Astrocyte of the spinal cord (primary cell): ENCODE measurements at regions not wholly inside any gene's neighbourhood (a gene's known extent, or its start where the extent isn't known, plus 50 kb on each side); places are given as distances from the start of the nearest gene placed in this dataset.

Experiments
- DNase-seq: peaks from one replicate; pipeline ENCODE4 v3.0.0; 2011; ENCODE audit warnings: low read depth, low spot score
- H3K4me3 ChIP-seq: 2 replicates; pipeline ENCODE4 v1.5.1; 2011; ENCODE audit warnings: low read depth, mild to moderate bottlenecking, low read length, moderate library complexity
- in situ Hi-C: cut with HindIII; loops from 2 replicates; pipeline ENCODE4 v1.10.0; 2017; ENCODE audit warnings: low sequenced_read_pairs
- TF ChIP-seq, protein P1 (sequence below): IDR thresholded peaks from 2 replicates; pipeline ENCODE4 v1.5.1; 2012; ENCODE audit warnings: low read depth, mild to moderate bottlenecking, low read length, inconsistent platforms

DNA sequence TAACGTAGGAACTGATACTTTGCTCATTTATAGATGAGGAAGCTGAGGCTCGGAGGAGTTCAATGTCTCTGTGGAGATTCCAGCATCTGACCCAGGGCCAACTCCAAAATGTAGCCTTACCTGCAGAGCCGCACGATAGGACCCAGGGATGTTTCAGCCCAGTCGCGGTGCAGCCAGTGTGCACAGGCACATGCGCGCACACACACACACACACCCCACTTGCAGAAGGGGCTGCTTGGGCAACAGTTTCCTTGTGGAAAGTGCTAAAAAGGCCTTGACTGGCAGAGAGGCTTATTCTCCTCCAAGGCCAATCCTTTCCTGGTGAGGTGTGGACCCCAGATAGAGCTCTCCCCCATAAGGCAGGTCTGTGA is 101.7 kb downstream of the ZFP36L2 start:
- H3K4me3 ChIP-seq = no peak overlapping the region
- DNase-seq = no peak
- in situ Hi-C loops = no loop called here
- TF ChIP-seq, protein P1, sequence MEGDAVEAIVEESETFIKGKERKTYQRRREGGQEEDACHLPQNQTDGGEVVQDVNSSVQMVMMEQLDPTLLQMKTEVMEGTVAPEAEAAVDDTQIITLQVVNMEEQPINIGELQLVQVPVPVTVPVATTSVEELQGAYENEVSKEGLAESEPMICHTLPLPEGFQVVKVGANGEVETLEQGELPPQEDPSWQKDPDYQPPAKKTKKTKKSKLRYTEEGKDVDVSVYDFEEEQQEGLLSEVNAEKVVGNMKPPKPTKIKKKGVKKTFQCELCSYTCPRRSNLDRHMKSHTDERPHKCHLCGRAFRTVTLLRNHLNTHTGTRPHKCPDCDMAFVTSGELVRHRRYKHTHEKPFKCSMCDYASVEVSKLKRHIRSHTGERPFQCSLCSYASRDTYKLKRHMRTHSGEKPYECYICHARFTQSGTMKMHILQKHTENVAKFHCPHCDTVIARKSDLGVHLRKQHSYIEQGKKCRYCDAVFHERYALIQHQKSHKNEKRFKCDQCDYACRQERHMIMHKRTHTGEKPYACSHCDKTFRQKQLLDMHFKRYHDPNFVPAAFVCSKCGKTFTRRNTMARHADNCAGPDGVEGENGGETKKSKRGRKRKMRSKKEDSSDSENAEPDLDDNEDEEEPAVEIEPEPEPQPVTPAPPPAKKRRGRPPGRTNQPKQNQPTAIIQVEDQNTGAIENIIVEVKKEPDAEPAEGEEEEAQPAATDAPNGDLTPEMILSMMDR = no peak

DNA sequence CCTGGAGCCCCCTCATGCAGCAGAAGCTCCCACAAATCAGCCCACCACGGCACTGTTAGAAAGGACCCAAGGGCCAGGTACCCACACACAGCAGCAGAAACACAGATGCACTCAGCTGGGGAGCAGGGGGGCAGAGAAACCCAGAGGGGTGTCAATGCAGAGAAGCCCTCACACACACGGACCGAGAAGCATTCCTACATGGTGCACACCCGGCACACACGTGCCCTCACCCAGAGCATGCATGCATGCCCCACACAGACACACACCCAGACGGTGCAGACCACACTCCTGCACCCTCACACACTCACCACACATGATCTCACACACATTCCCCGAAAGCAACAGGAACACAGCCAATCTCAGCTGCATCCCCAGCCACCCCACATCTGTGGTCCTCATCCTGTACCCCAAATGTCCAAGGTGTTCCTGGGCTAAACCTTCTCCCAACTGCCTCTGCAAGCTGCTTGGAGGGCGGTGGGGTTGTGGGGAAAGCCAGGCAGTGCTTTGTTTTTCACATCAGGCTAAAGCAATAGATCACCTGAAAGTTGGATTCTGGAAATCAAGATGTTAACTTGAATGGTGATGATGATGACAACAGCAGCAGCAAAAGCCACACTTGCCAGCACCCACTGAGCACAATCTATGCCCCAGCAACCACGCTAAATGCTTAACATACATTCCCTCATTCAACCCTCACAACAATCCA is 102.3 kb downstream of the ZFP36L2 start:
- H3K4me3 ChIP-seq = no peak overlapping the region
- no peak for DNase-seq
- TF ChIP-seq, protein P1 = no peak
- in situ Hi-C loops = no loop called here

DNA sequence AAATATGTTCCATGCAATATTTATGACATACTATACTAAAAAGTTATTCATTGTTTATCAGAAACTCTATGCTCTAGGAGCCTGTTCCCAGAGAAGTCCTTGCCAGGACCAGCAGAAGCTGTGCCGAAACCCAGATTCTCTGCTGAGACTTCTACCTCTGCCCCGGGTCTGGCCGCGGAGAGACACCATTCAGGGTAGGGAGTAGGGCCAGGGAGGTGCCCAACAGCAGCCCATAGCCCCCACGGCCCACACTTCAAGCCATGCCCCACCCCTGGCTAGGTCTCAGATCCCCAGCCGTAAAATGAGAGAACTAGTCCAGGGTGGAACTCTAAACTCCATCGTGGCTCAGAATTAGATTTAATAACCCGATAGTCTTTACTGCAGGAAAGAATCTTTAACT is 102.9 kb downstream of the ZFP36L2 start:
- in situ Hi-C loops = no loop called here
- no peak overlapping the region for H3K4me3 ChIP-seq
- TF ChIP-seq, protein P1 = no peak
- DNase-seq = no peak

DNA sequence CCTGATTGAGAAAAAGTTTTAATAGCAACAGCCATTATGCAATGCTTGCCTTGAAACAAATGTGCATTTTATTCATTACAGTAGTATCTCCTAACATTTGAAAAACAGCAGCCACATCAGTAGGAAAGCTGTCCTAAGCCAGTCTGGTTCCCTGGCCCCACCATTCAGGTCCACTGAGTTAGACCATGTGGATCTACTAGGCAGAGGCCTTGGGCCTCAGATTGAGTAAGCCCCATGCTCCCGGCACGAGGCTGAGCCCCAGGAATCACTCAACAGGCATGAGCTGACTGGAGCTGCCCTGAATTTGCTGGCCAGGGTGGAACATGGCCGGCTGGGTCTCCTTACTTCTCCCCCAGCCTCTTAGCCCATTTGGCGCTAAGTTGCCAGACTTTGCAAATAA is 103.4 kb downstream of the ZFP36L2 start:
- in situ Hi-C loops = no loop called here
- no peak for DNase-seq
- TF ChIP-seq, protein P1 = no peak
- H3K4me3 ChIP-seq = no peak overlapping the region

DNA sequence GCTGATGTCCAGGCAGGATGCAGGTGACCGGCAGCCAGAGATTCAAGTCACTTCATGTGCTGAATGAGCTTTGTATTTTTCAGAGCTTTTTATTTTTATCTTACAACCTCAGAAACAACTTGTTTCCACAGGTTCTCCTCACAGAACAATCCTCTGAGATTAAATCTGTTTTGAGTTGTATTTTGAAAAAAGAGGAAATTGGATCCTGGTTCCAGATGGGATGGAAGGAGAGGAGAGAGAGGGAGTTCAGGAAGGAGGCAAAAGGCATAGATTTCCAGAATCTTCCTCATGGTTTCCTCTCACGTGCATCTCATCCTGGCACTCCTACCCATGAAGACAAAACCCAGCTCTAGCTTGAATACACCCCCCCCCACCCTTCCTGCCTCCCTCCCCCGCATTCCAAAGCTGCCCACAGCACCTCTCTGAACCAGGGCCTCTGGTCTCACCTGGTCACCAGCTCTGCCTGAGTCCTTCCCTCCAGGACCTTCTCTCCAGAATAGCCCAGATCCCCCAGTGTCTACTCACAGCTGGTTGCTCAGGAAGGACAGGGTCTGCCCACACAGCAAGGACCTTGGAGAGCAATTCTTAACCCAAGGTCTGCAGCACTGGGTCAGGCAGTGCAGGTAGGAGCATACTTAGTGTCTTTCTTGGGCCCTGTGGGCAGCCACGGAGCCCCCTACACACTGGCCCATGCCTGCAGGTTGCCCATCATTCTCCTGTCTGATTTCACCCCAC is 104.7 kb downstream of the ZFP36L2 start:
- TF ChIP-seq, protein P1 = no peak
- H3K4me3 ChIP-seq = no peak overlapping the region
- in situ Hi-C loops = no loop called here
- DNase-seq = no peak

DNA sequence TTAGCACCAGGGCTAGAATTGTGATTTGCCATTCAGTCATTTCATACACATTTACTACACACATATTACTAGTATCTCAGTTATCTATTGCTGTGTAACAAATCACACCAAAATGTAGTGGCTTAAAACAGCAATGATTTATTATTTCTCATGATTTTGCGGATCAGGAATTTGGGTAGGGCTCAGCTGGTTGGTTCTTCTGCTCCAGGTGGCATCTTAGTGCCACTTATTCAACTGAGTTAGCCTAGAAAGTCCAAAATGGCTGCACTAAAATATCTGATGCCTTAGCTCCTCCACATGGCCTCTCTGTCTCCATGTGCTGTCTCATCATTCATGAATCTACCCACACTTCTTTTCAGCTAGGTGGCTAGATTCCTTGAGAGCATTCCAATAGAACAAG is 107.1 kb downstream of the ZFP36L2 start:
- in situ Hi-C loops = no loop called here
- no peak overlapping the region for H3K4me3 ChIP-seq
- no peak for DNase-seq
- TF ChIP-seq, protein P1 = no peak
